Mucosa of descending colon (tissue), 3 donors: ENCODE measurements at regions not wholly inside any gene's neighbourhood (a gene's known extent, or its start where the extent isn't known, plus 50 kb on each side); places are given as distances from the start of the nearest gene placed in this dataset.

ENCODE experiments used
- ATAC-seq: fragments of 200-7000 bp; cut with Tn5 transposase; one replicate; pipeline ENCODE4 v1.9.1; 2020; ENCODE audit warnings: mild to moderate bottlenecking, moderate library complexity
- DNase-seq, 3 donors: peaks; one replicate each; pipeline ENCODE4 v3.0.0-alpha.2; 2020
- H3K36me3 ChIP-seq: fragments of 200-600 bp; one replicate; pipeline ENCODE4 v1.8.0; 2021; ENCODE audit warnings: low read depth, mild to moderate bottlenecking
- H3K4me1 ChIP-seq: fragments of 200-600 bp; one replicate; pipeline ENCODE4 v1.8.0; 2021; ENCODE audit warnings: low read depth, mild to moderate bottlenecking
- H3K4me3 ChIP-seq: fragments of 200-600 bp; one replicate; pipeline ENCODE4 v1.8.0; 2021; ENCODE audit warnings: mild to moderate bottlenecking
- H3K9me3 ChIP-seq: fragments of 200-600 bp; one replicate; pipeline ENCODE4 v1.8.0; 2021; ENCODE audit warnings: mild to moderate bottlenecking
- intact Hi-C, 2 donors: fragments of 100-400 bp; cut with DNase I in 1 of 2; cut with micrococcal nuclease in 1 of 2; formaldehyde crosslinking; loops; one replicate each; pipeline versions ENCODE4 v1.11.0 to v1.11.1; 2022; cut with DNase I, micrococcal nuclease
- TF ChIP-seq, protein P1 (sequence below): fragments of 200-600 bp; IDR thresholded peaks from one replicate; pipeline ENCODE4 v1.8.0; 2022; ENCODE audit warnings: antibody characterized with exemption, mild to moderate bottlenecking
- donor health status: DM: no; HTN: no; CAD: no; lungs with moderate emphysema.
- donor health status: DM: no; HTN: no; CAD: no.
- donor health status: DM: no; HTN: yes; CAD: no.

- H3K9me3 ChIP-seq, result no peaks in the 10 kb centered on the region
- TF ChIP-seq, protein P1, sequence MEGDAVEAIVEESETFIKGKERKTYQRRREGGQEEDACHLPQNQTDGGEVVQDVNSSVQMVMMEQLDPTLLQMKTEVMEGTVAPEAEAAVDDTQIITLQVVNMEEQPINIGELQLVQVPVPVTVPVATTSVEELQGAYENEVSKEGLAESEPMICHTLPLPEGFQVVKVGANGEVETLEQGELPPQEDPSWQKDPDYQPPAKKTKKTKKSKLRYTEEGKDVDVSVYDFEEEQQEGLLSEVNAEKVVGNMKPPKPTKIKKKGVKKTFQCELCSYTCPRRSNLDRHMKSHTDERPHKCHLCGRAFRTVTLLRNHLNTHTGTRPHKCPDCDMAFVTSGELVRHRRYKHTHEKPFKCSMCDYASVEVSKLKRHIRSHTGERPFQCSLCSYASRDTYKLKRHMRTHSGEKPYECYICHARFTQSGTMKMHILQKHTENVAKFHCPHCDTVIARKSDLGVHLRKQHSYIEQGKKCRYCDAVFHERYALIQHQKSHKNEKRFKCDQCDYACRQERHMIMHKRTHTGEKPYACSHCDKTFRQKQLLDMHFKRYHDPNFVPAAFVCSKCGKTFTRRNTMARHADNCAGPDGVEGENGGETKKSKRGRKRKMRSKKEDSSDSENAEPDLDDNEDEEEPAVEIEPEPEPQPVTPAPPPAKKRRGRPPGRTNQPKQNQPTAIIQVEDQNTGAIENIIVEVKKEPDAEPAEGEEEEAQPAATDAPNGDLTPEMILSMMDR, result no peak
- ATAC-seq (no peak), DNase-seq (no peak)
- no peaks in the 10 kb centered on the region for H3K4me1 ChIP-seq
- H3K36me3 ChIP-seq, result no peaks in the 10 kb centered on the region
- intact Hi-C loops, result no loop called here
- H3K4me3 ChIP-seq, result no peak overlapping the region
Observed at GRCh38 chr3:75059120-75059519, 444.7 kb upstream of the CNTN3 start.

- intact Hi-C loops, result no loop called here
Observed at GRCh38 chr3:75061806-75062205, 447.3 kb upstream of the CNTN3 start.

GRCh38 chr3:75075158-75075557 is 460.7 kb upstream of the CNTN3 start:
- no peaks in the 10 kb centered on the region for H3K4me1 ChIP-seq
- H3K4me3 ChIP-seq, result no peak overlapping the region
- TF ChIP-seq, protein P1, result no peak
- ATAC-seq (no peak), DNase-seq (no peak)
- H3K36me3 ChIP-seq, result no peaks in the 10 kb centered on the region
- H3K9me3 ChIP-seq, result no peaks in the 10 kb centered on the region
- intact Hi-C loops, result no loop called here

More at GRCh38 chr3:75061806-75062205, 447.3 kb upstream of the CNTN3 start:
- H3K4me3 ChIP-seq, result no peak overlapping the region
- no peak for ATAC-seq
- H3K36me3 ChIP-seq, result no peaks in the 10 kb centered on the region
- TF ChIP-seq, protein P1, result no peak
- H3K9me3 ChIP-seq, result no peaks in the 10 kb centered on the region
- H3K4me1 ChIP-seq, result no peaks in the 10 kb centered on the region
- no peak for DNase-seq

DNA sequence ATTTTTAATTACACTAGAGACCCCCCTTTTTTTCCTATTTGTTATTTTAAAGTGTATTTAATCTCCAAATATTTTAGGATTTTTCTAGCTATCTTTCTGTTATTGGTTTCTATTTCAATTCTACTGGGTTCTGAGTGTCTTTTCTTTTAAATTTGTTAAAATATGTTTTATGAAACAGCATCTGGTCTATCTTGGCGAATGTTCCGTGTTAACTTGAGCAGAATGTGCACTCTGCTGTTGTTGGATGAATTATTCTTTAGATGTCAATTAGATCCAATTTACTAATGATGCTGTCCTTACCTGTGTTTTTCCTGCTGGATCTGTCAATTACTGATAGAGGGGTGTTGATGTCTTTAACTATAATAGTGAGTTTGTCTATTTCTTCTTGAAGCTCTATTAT is 462.0 kb upstream of the CNTN3 start:
- no peaks in the 10 kb centered on the region for H3K36me3 ChIP-seq
- no peaks in the 10 kb centered on the region for H3K4me1 ChIP-seq
- intact Hi-C loops, result no loop called here
- no peak overlapping the region for H3K4me3 ChIP-seq
- DNase-seq, result no peak
- H3K9me3 ChIP-seq, result no peaks in the 10 kb centered on the region
- TF ChIP-seq, protein P1, result no peak
- no peak for ATAC-seq

- Histone ChIP-seq H3K4me3 (no peak overlapping the region), H3K36me3 (no peaks in the 10 kb centered on the region), H3K4me1 (no peaks in the 10 kb centered on the region), H3K9me3 (no peaks in the 10 kb centered on the region)
- ATAC-seq, result no peak
- TF ChIP-seq, protein P1, result no peak
- intact Hi-C loops, result no loop called here
- DNase-seq, result no peak
Observed at GRCh38 chr3:75078290-75078689, 463.8 kb upstream of the CNTN3 start.

DNA sequence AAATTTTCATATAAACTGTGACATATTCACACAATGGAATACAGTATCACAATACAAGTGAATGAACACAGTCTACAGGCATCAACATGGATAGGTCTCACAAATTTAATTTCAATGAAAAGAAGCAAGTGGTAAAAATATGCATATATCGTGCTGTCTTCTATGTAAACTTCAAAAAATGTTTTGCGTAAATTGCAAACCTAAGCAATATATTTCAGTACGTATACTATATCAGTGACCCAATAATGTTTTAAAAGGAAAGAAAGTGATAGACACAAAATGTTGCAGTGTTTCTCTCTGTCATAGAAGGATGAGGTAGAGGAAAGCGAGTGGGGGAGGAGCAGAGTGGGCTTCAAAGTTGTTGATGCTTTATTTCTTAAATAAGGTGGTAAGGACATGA is 468.4 kb upstream of the CNTN3 start:
- no peaks in the 10 kb centered on the region for H3K4me1 ChIP-seq
- no peaks in the 10 kb centered on the region for H3K36me3 ChIP-seq
- intact Hi-C loops, result no loop called here
- no peaks in the 10 kb centered on the region for H3K9me3 ChIP-seq
- TF ChIP-seq, protein P1, result no peak
- DNase-seq, result no peak
- no peak overlapping the region for H3K4me3 ChIP-seq
- ATAC-seq, result no peak
